Activated naive CD8-positive, alpha-beta T cell treated with anti-CD3 and anti-CD28 coated beads for 36 hours (primary cell): ENCODE measurements at regions not wholly inside any gene's neighbourhood (a gene's known extent, or its start where the extent isn't known, plus 50 kb on each side); places are given as distances from the start of the nearest gene placed in this dataset.
"Not testable (repeated sequence)": the region's sequence is repeated elsewhere in the genome, so short reads cannot be mapped to it uniquely, and the experiment has no call there.

Source experiments
- DNase-seq: peaks from one replicate; pipeline ENCODE4 v3.0.0; 2021
- H3K27ac Mint-ChIP-seq: one replicate; pipeline ENCODE4 v1.8.0; 2022; ENCODE audit warnings: mild to moderate bottlenecking, moderate library complexity, mixed read lengths
- H3K27me3 Mint-ChIP-seq: one replicate; pipeline ENCODE4 v1.8.0; 2022; ENCODE audit warnings: mild to moderate bottlenecking, mixed read lengths
- H3K36me3 Mint-ChIP-seq: one replicate; pipeline ENCODE4 v1.8.0; 2021; ENCODE audit warnings: mild to moderate bottlenecking, mixed read lengths
- H3K4me1 Mint-ChIP-seq: one replicate; pipeline ENCODE4 v1.8.0; 2021; ENCODE audit warnings: mixed read lengths
- H3K4me3 Mint-ChIP-seq: one replicate; pipeline ENCODE4 v1.8.0; 2022; ENCODE audit warnings: mild to moderate bottlenecking, moderate library complexity, mixed read lengths
- H3K9me3 Mint-ChIP-seq: one replicate; pipeline ENCODE4 v1.8.0; 2022; ENCODE audit warnings: mixed read lengths

DNA sequence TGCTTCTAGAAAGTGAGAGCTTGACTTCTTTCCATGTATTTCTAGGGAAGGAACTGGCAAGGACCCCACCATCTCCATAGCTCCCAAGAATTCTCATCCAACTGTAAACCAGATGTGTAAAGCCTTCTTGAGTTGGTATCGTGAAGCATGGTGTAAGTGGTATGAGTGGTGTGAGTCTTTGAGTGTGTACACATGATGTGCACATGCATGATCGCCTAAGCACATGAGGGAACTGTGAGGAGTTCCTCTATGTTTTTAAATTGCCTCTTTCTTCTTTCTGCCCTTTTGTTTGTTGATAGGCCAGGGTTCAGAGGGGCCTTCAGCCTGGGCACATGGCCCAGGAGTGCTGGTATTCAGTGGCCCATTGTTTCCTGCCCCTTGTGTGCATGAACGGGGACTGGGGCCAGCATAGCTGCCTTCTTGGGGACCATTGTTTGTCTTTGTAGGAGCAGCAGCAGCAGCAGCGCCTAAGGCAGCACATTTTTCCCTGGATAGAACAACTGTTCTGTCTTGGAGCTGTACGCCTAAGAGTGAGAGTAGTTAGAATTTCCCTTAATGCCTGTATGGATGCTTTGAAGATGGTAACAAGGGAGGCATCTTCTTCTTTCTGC is 95.9 kb downstream of the SRGAP2 start:
- H3K4me1 Mint-ChIP-seq, H3K4me3 Mint-ChIP-seq, H3K9me3 Mint-ChIP-seq, H3K36me3 Mint-ChIP-seq, H3K27ac Mint-ChIP-seq, H3K27me3 Mint-ChIP-seq, DNase-seq: not testable (repeated sequence)

DNA sequence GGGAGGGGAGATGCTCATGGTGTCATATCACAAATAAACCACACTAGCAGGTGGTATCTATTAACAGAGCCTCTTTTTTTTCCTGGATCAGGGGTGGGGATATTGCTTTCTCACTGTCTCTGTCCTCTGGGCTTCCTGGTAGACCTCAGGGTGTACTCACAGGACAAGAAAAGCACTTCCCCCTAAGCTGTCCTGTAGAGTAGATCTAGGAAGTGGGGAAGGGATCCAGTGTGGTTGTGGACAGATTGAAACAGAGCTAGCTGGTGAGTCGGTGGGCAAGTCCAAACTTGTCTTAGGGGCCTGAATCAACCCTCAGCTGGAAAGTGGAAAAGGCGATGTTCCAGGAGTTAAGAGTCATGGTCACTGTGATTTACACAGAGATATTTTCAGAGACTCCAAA is 96.6 kb downstream of the SRGAP2 start:
- DNase-seq, H3K4me1 Mint-ChIP-seq, H3K9me3 Mint-ChIP-seq, H3K27ac Mint-ChIP-seq, H3K27me3 Mint-ChIP-seq, H3K36me3 Mint-ChIP-seq, H3K4me3 Mint-ChIP-seq: not testable (repeated sequence)

GRCh38 chr1:206302056-206302455 is 98.7 kb downstream of the SRGAP2 start:
- H3K27ac Mint-ChIP-seq, DNase-seq, H3K4me3 Mint-ChIP-seq, H3K36me3 Mint-ChIP-seq, H3K4me1 Mint-ChIP-seq, H3K27me3 Mint-ChIP-seq, H3K9me3 Mint-ChIP-seq: not testable (repeated sequence)

DNA sequence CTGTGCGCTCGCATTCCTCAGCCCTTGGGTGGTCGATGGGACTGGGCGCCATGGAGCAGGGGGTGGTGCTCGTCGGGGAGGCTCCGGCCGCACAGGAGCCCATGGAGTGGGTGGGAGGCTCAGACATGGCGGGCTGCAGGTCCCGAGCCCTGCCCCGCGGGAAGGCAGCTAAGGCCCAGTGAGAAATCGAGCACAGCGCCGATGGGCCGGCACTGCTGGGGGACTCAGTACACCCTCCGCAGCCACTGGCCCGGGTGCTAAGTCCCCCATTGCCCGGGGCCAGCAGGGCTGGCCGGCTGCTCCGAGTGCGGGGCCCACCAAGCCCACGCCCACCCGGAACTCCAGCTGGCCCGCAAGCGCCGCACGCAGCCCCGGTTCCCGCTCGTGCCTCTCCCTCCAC is 104.1 kb downstream of the SRGAP2 start:
- H3K27me3 Mint-ChIP-seq, H3K4me3 Mint-ChIP-seq, DNase-seq, H3K9me3 Mint-ChIP-seq, H3K27ac Mint-ChIP-seq, H3K4me1 Mint-ChIP-seq, H3K36me3 Mint-ChIP-seq: not testable (repeated sequence)

DNA sequence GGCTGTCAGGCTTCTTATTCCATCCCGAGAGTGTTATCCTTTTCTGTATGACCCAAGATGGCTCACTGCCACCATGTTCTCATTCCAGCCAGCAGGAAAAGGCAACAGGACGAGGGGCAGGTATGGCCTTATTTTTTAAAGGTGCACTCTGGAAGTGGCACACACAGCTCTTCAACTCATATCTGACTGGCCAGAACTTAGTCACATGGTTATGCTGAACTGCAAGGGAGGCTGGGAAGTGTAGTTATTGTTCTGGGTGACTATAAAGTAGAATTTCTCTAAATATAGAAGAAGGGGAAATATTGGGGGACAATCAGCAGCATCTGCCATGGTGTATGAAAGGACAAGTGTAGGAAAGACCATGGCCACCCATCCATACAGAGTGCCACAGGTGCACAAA is 107.6 kb downstream of the SRGAP2 start:
- not testable (repeated sequence) for DNase-seq, H3K9me3 Mint-ChIP-seq, H3K27ac Mint-ChIP-seq, H3K36me3 Mint-ChIP-seq, H3K27me3 Mint-ChIP-seq, H3K4me1 Mint-ChIP-seq, H3K4me3 Mint-ChIP-seq

DNA sequence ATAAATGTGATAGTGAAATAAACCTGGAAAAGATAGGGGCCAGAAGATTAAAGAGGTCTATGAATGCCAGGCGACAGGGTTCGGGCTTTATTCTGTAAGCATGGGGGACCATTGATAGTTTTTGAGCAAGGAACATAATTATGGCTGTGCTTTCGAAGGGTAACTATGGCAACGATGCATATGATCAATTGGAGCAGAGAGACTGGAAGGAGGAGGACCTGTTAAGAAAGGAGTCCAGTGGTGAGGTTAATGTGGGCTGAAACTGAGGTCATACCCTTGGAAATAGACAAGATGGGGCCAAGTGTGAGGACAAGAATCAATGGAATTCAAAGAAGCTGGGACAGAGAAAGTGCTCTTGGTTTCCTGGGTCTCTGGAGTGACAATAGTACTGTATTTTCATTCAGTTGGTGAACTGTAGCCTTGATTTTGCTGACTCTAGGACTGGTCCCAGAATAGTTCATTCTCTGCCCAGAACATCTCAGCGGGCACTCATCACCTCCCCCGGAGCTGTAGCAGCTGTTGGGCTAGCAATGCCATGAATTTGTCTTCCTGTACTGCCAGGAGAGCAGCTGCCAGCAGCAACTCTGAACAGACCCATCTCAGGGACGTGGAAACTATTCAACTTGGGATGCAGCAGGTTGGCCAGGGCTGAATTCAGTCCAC is 108.4 kb downstream of the SRGAP2 start:
- DNase-seq, H3K27ac Mint-ChIP-seq, H3K36me3 Mint-ChIP-seq, H3K4me1 Mint-ChIP-seq, H3K27me3 Mint-ChIP-seq, H3K4me3 Mint-ChIP-seq, H3K9me3 Mint-ChIP-seq: not testable (repeated sequence)

GRCh38 chr1:206312274-206312665 is 108.9 kb downstream of the SRGAP2 start:
- not testable (repeated sequence) for H3K27ac Mint-ChIP-seq, H3K4me3 Mint-ChIP-seq, H3K9me3 Mint-ChIP-seq, H3K27me3 Mint-ChIP-seq, H3K36me3 Mint-ChIP-seq, DNase-seq, H3K4me1 Mint-ChIP-seq

- not testable (repeated sequence) for H3K36me3 Mint-ChIP-seq, DNase-seq, H3K4me1 Mint-ChIP-seq, H3K4me3 Mint-ChIP-seq, H3K27ac Mint-ChIP-seq, H3K27me3 Mint-ChIP-seq, H3K9me3 Mint-ChIP-seq
Observed at GRCh38 chr1:206314951-206315636, 111.8 kb downstream of the SRGAP2 start.

DNA sequence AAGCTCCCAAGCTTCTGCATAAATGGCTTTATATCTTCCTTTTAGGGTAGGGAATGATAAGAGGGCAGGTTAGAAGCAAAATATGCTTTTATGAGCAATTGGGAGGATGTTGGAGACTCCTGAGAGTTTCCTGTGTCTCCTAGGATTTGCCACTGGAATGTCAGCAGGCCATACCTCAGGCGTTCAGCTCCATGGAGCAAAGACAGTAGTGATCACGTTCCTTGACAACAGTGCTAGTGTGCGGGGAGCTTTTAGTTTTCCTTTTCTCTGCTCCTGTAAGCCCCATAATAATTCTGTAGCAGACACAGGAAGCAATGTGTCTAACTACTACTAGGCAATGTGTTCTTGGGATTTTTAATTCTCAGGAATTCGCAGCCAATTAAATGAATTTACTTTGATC is 113.6 kb downstream of the SRGAP2 start:
- not testable (repeated sequence) for H3K9me3 Mint-ChIP-seq, DNase-seq, H3K4me3 Mint-ChIP-seq, H3K4me1 Mint-ChIP-seq, H3K27me3 Mint-ChIP-seq, H3K36me3 Mint-ChIP-seq, H3K27ac Mint-ChIP-seq

GRCh38 chr1:206317878-206318514 is 114.7 kb downstream of the SRGAP2 start:
- H3K9me3 Mint-ChIP-seq, H3K4me1 Mint-ChIP-seq, H3K27ac Mint-ChIP-seq, H3K36me3 Mint-ChIP-seq, H3K4me3 Mint-ChIP-seq, DNase-seq, H3K27me3 Mint-ChIP-seq: not testable (repeated sequence)

DNA sequence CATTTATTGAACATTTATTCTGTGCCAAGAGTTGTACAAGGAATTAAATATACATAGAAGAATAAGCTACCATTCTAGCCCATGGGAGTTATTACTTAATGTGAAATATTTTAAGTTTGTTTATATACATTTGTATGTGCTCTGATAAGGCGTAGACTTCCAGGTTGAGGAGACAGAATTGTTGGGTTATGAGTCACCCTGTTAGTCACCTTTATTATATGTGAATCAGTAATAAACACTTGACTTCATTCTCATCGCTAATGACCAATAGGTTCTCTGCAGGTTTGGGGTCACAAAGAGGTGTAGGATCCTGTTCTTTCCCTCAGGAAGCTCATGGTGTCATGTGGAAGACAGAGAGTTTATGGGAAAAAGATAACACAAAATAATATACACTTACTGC is 116.9 kb downstream of the SRGAP2 start:
- not testable (repeated sequence) for H3K4me1 Mint-ChIP-seq, H3K27ac Mint-ChIP-seq, DNase-seq, H3K27me3 Mint-ChIP-seq, H3K9me3 Mint-ChIP-seq, H3K36me3 Mint-ChIP-seq, H3K4me3 Mint-ChIP-seq

DNA sequence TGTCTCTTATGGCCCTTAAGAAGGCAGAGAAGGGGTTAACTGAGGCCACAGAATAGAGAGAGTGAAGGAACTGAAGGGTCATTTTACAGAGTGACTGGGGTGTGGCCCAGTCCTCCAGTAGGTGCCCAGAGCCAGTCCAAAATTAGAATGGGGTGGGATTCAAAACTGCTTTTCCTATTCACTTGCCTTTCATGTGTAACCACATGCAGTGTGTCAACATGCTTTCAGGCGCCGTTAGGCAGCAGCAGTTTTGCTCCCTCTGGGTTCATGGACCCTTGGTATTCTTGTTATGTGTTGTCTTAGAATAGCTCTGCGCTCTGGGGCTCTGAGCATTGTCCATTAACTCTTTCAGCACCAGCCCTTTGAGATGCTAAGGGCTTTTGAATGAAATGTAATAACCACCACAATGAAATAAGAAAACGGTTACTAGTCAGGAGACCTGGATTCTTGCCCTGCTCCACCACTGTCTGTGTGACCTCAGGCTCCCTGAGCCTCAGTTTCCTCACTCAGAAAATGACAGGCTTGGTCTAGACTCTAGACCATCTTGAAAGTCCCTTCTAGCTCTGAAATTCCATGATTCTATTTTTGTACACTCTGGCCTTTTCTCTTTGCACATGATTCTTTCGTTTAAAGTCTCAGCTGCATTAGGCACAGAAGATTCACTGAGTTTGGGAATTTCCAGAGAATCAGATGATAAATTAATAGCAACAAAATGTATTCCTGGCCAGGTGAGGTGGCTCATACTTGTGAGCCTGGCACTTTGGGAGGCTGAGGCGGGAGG is 123.0 kb downstream of the SRGAP2 start:
- H3K4me1 Mint-ChIP-seq, H3K4me3 Mint-ChIP-seq, H3K9me3 Mint-ChIP-seq, DNase-seq, H3K27ac Mint-ChIP-seq, H3K27me3 Mint-ChIP-seq, H3K36me3 Mint-ChIP-seq: not testable (repeated sequence)

- H3K27me3 Mint-ChIP-seq, H3K27ac Mint-ChIP-seq, H3K9me3 Mint-ChIP-seq, H3K36me3 Mint-ChIP-seq, H3K4me3 Mint-ChIP-seq, H3K4me1 Mint-ChIP-seq, DNase-seq: not testable (repeated sequence)
Observed at GRCh38 chr1:206331597-206331996, 128.3 kb downstream of the SRGAP2 start.

DNA sequence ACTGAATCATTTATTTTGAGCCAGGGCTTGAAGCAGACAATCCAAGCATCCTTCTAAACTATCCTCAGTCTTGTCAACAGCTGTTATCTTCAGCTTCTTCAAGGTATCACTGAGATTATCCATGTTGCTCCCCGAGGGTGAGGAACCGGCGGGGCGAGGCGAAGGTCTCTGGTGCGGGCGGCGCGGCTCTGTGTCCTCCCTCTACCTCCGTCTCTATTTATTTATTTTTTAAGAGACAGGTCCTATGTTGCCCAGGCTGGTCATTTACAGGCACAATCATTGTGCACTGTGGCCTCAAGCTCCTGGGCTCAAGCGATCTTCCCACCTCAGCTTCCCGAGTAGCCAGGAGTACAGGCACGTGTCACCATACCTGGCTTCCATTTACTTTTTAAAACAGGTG is 130.0 kb downstream of the SRGAP2 start:
- not testable (repeated sequence) for H3K27me3 Mint-ChIP-seq, H3K9me3 Mint-ChIP-seq, H3K36me3 Mint-ChIP-seq, H3K4me1 Mint-ChIP-seq, DNase-seq, H3K27ac Mint-ChIP-seq, H3K4me3 Mint-ChIP-seq

GRCh38 chr1:206333897-206334296 is 130.6 kb downstream of the SRGAP2 start:
- not testable (repeated sequence) for H3K9me3 Mint-ChIP-seq, H3K27ac Mint-ChIP-seq, H3K36me3 Mint-ChIP-seq, DNase-seq, H3K4me1 Mint-ChIP-seq, H3K4me3 Mint-ChIP-seq, H3K27me3 Mint-ChIP-seq
